ENCODE measurements at regions not wholly inside any gene's neighbourhood (a gene's known extent, or its start where the extent isn't known, plus 50 kb on each side); places are given as distances from the start of the nearest gene placed in this dataset.

DNA sequence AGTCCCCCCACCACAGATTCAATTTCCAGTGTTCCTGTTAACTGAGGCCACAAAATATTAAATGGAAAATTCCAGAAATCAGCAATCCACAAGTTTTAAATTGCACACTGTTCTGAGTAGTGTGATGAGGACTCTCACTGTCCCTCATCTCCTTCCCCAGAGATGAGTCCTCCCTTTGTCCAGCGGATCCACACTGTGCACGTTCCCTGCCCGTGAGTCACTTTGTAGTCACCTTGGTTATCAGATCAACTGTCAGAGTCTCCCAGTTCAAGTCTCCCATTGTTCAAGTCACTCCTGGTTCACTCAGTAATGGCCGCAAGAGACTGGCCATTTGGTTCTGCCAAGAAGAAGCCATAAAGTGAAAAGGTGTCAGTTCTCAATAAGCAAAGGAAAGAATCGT lies 168.6 kb upstream of the AFDN start:
- FAIRE-seq (no peak), DNase-seq (ENCODE audit: low read depth, low spot score) (no peak)
- Histone ChIP-seq H4K20me1 (replicated peaks; ENCODE audit: control insufficient read depth, extremely low read depth, insufficient read depth, low read length) (no peaks in the 10 kb centered on the region), H3K27me3 (ENCODE audit: control insufficient read depth in 2 of 2, insufficient read depth in 2 of 2, low read length in 2 of 2) (peaks cover 0 to 1% of the 10 kb centered on the region in 2 experiments), H3K4me3 (replicated peaks in 1 of 3; ENCODE audit: insufficient read depth in 1 of 3, low read depth in 1 of 3, low read length in 3 of 3) (no peak overlapping the region), H3K4me2 (ENCODE audit: insufficient read depth, low read length) (no peak overlapping the region), H3K9me3 (replicated peaks; ENCODE audit: control insufficient read depth, insufficient read depth, low read length) (no peaks in the 10 kb centered on the region), H3K4me1 (ENCODE audit: control insufficient read depth, extremely low read depth, insufficient read depth, low read length) (no peaks in the 10 kb centered on the region), H3K9ac (replicated peaks; ENCODE audit: extremely low read depth, insufficient read depth, low read length) (no peak overlapping the region), H3K79me2 (ENCODE audit: control insufficient read depth, insufficient read depth, low read length) (no peaks in the 10 kb centered on the region), H2AFZ (ENCODE audit: low read depth, low read length) (no peak overlapping the region), H3K27ac (ENCODE audit: insufficient read depth, low read depth, low read length) (no peak overlapping the region), H3K36me3 (ENCODE audit: control insufficient read depth in 2 of 2, extremely low read depth in 1 of 2, insufficient read depth in 2 of 2, low read length in 2 of 2) (no peaks in the 10 kb centered on the region), H3K9me1 (replicated peaks; ENCODE audit: control insufficient read depth, extremely low read depth, insufficient read depth, low read length) (no peaks in the 10 kb centered on the region)
- ChIA-PET CTCF (no interaction called here), POLR2A (no interaction called here)
- BruUV-seq (replicated peaks): no TSS peak
- intact Hi-C loops (cut with micrococcal nuclease) (no loop called here), dilution Hi-C loops (cut with MboI; ENCODE audit: extremely low pct_ligation_motif_present, low sequenced_read_pairs) (no loop called here)
- TF ChIP-seq EZH2 (IDR thresholded peaks at IDR 0.05; ENCODE audit: borderline replicate concordance, low read depth, low read length, severe bottlenecking) (no peak), GATA2 (IDR thresholded peaks at IDR 0.05; ENCODE audit: insufficient read depth, insufficient read length, low read depth, low read length) (no peak), POLR2AphosphoS5 (IDR thresholded peaks at IDR 0.05; ENCODE audit: insufficient read depth, low read depth, low read length) (no peak), FOS (IDR thresholded peaks at IDR 0.05; ENCODE audit: borderline replicate concordance, insufficient read depth, low read length) (no peak), JUN (IDR thresholded peaks at IDR 0.05; ENCODE audit: borderline replicate concordance, insufficient read depth, insufficient read length, low read depth) (no peak), MYC (IDR thresholded peaks at IDR 0.05; ENCODE audit: low read depth, low read length) (no peak), POLR2A (IDR thresholded peaks at IDR 0.05; ENCODE audit: low read depth, low read length) (no peak)
- TF ChIP-seq, protein P1, sequence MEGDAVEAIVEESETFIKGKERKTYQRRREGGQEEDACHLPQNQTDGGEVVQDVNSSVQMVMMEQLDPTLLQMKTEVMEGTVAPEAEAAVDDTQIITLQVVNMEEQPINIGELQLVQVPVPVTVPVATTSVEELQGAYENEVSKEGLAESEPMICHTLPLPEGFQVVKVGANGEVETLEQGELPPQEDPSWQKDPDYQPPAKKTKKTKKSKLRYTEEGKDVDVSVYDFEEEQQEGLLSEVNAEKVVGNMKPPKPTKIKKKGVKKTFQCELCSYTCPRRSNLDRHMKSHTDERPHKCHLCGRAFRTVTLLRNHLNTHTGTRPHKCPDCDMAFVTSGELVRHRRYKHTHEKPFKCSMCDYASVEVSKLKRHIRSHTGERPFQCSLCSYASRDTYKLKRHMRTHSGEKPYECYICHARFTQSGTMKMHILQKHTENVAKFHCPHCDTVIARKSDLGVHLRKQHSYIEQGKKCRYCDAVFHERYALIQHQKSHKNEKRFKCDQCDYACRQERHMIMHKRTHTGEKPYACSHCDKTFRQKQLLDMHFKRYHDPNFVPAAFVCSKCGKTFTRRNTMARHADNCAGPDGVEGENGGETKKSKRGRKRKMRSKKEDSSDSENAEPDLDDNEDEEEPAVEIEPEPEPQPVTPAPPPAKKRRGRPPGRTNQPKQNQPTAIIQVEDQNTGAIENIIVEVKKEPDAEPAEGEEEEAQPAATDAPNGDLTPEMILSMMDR (IDR thresholded peaks at IDR 0.05; ENCODE audit: extremely low read depth in 1 of 2, insufficient read depth in 1 of 2, low read depth in 1 of 2, low read length in 2 of 2): no peak
- TF ChIP-seq, protein P2, sequence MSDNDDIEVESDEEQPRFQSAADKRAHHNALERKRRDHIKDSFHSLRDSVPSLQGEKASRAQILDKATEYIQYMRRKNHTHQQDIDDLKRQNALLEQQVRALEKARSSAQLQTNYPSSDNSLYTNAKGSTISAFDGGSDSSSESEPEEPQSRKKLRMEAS (IDR thresholded peaks at IDR 0.05; ENCODE audit: insufficient read depth, insufficient read length): no peak

Measured in endothelial cell of umbilical vein (primary cell).